ENCODE measurements at regions not wholly inside any gene's neighbourhood (a gene's known extent, or its start where the extent isn't known, plus 50 kb on each side); places are given as distances from the start of the nearest gene placed in this dataset.
"Not testable (repeated sequence)": the region's sequence is repeated elsewhere in the genome, so short reads cannot be mapped to it uniquely, and the experiment has no call there.

DNA sequence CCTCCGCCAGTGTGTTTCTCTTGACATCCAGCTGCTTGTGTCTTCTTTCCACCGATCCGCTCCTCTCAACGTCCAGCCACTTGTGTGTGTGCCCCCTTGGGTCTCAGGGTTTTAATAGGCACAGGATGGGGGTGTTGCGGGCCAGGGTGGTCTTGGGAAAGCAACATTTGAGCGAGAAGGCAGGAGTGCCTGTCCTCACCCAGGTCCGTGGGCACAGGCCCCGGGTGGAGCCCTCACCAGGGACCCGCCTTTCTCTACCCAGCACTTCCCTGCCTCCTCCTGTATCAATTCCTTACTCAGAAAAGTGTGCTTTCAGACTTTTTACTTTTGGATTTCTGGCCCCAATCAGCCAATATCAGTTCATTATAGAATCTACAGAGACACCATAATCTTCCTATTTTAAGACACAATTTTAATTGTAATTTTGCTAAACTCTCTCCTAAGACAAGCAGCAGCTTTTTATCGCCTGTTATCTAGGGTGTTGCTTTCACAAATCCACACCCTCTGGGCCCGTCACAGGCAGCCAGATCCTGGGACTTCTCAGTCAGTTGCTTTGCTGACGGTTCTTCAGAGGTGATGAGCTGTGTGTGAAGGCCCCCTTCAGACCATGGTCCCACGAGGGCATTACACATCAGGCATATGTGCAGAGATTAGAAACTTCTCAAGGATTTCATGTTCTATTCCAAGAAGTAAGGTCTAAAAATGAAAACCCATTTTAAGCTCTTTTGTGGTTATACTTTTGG, 96.0 kb upstream of the FHL2 start:
- DNase-seq (ENCODE audit: low spot score) = no peak

DNA sequence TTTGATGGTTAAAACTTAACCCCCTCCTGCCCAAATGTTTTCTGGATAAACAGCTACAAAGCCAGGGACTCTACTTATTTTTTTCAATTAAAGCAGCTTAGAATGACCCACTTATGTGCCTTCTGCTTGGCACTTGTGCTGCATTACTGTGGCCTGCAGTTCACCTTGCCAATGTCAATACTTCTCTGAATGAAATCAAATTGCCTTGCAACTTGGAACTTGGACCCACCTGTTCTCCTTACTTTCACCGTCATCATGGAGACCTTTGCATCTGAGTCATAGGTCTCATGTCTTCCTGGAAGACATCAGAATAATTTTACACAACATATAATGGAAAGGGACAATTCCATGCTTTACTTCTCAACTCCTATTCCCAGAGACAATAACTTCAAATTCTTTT, 92.1 kb upstream of the FHL2 start:
- DNase-seq (ENCODE audit: low spot score) = no peak

DNA sequence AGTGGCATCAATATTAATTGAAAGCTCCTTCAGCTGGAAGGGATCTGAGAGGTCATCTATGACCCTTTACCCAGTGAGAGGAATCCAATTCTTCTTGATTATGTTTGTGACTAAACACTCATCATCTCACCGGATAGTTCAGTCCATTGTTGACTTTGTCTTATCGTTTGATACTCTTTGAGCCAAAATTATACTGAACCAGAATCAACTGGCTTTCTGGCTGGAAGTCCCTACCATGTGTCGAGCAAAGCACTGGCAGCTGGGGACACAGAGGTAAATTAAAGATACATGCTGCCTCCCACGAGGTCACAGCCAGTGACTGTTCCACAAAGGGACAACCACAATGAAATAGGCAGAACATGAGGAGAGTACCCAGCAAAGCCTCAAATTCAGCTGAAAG, 91.4 kb upstream of the FHL2 start:
- no peak for DNase-seq (ENCODE audit: low spot score)

DNA sequence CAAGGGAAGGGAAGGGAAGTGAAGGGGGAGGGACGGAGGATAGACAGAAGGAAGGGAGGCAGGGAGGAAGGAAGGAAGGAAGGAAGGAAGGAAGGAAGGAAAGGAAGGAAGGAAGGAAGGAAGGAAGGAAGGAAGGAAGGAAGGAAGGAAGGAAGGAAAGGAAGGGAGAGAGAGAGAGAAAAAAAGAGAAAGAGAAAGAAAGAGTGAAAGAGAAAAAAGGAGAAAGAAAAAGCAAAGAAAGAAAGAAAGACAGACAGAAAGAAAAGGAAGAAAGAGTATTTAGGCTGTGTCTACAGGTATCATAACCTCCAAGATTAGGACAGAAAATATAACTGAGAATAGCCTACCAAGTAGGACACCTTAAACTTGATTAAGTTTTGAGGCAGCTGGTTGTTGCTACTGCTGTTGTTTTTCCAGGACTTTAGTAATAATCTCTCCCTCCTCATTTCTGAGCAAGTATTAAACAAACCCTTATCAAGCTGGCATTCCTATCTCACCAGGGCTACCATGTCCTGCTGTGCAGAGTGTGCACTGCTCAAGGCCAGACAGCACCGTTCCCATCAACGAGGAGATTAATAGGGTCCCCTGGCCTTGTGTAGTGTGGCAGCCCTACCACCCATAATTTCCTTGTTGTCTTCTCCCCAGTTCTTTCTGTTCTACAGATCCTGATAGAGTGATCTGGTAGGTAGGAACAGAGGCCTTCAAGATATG, 90.5 kb upstream of the FHL2 start:
- DNase-seq (ENCODE audit: low spot score) = no peak

DNA sequence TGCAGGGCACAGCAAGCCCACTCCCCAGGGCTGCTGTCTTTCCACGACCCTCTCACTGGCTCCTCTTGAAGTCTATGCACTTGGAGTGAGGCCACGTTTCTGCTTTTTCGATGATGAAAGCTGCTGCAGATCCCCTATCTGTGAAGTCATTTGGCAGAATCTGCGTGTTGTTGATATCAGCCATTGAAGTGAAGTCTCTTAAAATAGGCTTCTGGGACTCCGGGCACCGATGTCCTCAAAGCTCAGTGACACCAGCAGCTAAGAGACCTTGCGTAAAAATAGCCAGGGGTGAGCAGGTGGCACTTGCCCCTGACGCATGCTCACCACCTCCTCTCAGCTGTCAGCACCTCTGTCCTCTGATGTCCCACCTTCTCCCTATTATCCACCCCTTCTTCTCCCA, 89.4 kb upstream of the FHL2 start:
- no peak for DNase-seq (ENCODE audit: low spot score)

DNA sequence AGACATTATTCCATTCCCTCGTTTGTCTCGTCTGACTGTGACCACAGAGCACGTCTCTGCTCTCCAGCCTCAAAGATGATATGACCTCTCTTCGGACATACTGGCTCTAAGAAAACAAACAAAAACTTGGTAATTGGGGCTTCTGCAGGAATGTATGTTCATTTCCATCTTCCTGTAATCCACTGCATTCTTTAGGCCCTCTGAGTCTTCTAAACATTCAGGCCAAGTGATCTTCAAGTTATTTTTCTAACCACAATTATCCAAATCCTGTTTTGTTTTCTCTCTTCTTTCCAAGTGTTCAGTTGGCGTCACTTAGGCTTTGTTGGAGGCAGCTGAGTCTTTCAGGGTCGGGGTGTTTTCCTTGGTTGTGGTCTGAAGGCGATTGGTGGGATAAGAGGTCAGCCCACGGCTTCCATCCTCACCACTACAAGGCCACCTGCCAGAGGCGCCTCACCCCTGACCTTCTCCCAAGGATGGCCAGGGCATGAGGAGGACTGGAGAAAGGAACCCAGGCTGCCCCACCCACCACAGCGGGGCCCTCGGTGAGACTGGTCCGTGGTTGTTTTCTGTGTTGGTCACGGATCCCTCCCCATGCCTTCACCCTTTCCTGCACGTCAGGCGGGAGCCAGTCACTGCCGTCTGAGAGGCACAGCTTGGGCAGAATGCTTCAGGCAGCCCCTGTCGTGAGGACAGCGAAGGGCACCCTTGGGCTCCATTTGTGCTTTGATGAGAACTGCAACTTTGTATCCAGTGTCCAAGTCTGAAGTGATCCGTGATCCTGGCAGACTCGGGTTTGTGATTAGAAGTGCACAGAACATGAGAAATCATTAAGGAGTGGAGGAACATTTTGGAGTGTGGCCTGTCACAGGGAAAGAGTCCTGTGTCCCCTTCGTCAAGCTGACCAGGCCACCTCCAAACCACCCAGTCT, 88.6 kb upstream of the FHL2 start:
- no peak for DNase-seq (ENCODE audit: low spot score)

DNA sequence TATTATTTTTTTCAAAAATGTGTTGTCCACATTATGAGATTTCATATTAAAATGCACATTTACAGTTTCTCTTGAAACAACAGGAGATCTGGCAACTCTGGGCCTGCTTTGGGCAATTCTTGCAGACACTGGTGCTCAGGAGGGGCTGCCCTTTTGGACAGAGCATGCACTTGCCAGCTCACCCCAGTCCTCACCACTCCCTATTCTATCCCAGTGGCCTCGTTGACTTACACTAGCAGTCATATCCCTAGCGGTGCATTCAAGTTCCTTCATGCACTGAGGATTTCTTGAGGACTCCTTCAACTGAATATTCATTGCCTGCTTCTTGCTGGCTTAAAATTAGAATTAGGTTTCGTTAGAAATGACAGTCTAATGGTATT, 87.9 kb upstream of the FHL2 start:
- DNase-seq (ENCODE audit: low spot score) = no peak

DNA sequence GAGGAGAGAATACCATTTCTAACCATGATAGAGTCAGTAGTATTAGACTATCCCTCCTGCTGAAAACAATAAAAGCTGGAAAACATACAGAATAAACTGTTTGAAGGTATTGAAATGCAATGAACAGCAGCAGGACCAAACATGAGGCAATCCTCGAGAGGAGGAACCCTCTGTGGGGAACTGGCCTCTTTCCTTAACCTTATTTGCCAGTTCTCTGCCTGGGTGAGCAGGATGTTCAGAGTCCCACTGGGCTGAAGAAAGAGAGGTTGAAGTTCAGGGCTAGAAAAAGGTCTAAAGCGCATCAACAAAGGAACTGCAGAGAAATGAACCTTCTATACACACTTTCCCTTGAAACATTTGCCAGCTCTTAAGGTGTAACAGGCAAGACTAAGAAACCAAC, 79.8 kb upstream of the FHL2 start:
- no peak for DNase-seq (ENCODE audit: low spot score)

DNA sequence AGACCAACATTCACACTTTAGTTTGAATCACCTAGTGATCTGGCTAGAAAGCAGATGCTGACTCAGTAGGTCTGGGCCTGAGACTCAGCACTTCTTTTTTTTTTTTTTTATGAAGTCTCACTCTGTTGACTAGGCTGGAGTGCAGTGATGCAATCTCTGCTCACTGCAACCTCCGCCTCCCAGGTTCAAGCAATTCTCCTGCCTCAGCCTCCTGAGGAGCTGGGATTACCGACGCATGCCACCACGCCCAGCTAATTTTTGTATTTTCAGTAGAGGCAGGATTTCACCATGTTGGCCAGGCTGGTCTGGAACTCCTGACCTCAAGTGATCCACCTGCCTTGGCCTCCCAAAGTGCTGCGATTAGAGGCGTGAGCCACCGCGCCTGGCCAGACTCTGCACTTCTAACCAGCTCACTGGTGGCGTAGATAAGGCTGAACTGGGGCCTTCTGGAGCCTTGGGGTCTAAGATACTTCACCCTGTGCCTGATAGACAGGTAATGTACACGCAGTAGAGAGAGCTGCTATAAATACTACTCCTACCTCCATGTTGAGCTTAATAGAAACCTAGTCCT, 78.3 kb upstream of the FHL2 start:
- not testable (repeated sequence) for DNase-seq (ENCODE audit: low spot score)

DNA sequence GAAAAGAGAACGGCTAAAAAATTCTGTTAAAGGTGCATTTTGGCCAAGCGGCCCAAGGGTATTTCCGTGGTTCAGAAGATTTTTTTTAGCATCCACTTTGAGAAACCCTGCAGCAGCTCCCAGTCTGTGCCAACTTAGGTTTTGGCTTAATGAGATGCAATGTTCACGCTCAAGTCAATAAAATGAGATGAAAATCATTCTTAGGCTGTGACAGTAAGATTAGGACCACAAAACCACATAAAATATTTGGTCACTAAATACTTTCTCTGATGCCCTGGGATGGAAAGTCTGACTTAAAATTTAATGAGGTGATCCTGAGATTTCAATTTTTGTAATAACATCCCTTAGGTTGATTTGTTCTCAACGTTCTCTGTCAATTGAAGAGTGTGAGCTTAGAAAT, 74.2 kb upstream of the FHL2 start:
- DNase-seq (ENCODE audit: low spot score) = no peak

DNA sequence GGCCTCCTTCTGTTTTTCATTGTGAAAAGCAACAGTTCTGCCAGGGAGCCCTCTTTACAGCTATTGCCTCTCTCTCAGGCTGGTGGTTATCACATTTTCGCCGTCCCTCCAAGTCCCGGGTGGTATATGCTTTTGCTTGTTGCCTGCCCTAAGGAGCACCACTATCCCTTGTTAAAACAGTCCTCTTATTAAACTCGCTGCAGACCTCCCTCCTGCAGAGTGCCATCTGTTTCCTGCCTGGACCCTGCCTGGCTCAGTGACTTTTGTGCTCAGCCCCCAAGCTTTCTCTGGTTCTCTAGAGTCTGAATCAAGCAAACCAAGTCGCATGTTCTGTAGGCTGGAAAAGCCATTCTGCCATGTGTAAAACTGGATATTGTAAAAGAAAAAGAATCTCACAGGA, 72.1 kb upstream of the FHL2 start:
- DNase-seq (ENCODE audit: low spot score) = no peak

DNA sequence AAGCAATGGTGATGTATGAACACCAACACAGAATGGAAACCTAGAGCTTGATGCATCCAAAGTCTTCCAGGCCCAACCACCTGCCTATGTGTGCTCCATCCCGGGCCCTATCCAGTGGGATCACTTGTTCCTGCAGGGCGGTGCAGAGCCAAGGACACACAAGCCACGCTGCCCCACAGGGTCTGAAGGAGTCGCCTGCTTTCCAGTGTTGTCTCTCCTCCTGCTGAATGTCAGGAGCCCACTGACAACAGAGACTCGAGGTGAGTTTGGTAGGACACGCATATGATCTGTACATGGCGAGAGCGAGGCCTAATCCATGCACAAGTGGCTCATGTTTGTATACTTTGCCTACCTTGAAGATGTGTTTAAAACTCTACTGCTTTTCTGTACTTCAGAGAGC, 70.9 kb upstream of the FHL2 start:
- no peak for DNase-seq (ENCODE audit: low spot score)

DNA sequence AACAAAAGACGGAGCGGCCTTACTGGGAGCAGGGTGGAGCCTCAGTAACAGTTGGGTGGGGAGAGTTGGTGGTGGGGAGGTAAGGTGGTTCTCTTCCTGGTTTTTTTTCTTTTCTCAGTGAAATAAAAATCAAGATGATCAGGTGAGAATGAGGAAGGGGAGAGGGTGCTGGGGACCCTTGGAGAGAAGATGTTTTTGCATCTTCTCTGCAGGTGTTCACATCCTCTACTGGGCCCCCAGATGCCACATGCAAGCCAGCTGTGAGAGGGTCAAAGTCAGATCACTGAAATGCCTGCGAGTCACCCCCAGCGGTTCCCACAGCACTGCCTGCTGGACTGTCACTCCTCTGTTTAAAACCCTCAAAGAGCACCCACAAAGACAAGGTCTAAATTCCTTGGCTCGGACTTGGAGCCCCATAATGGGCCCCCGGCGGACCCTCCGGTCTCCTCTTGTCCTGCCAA, 69.8 kb upstream of the FHL2 start:
- DNase-seq (ENCODE audit: low spot score) = no peak

DNA sequence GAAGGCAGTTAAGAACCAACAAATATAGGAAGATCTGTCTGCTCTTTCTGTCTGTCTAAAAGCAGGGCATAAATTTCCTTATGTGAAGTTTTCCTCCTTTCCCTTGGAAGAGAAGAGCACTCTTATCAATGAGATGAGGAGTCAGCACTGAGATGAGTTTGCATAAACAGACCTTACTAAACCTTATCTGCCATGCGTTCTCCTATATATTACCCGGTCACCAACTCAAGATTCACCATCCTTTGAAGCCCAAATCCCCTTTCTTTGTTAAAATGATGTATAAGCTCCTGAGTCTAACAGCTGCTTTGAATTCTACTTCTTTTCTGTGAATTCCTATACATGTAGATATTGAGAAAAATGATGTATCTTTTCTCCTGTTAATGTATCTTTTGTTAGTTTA, 65.5 kb upstream of the FHL2 start:
- no peak for DNase-seq (ENCODE audit: low spot score)

DNA sequence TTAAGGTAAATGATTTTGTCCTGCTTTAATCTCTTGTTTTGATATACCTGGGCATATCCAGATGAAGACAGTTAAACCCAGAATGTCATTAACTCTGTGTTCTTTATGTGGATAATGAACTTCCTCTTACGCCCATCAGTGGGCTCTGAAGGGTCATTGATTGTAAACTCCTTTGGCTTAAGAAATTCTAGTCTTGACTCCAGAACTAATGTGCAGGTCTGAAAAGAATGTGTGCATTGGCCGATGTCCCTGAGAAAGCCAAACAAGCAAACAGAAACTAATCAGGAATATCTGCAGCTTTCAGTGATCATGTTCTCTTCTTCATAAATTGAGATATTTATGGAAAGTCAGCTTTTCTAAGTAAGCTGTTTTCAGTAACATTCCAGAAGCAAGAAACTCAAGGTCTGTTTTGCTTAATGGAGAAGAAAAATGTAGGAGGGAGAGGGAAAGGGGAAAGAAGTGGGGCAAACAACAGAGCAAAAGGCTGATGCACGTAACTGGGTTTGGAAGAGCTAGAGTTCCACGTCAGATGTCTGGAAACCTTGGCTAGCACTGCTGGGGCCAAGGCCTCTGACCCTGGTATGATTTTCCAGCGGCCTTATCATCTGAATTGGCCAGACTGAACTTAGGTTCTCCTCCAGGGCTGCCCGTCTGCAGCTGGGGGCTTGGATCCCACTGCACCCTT, 61.3 kb upstream of the FHL2 start:
- no peak for DNase-seq (ENCODE audit: low spot score)

DNA sequence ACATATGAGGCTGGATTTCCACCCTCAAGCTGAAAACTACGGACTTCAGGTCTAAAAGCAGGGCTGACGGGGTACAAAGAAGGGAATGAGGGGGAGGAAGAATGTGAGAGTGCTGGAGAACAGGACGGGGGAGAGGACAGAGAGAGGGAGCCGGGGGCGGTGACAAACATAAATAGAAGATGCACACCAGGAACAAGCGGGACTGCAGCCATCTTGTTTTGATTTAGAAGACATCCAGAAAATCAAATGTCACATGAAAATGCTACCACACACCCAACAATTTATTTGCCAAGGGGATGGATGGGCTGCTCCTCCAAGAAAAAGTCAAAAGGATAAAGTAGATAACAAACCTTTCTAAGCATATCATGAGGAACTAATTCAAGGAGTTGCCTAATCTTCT, 59.2 kb upstream of the FHL2 start:
- no peak for DNase-seq (ENCODE audit: low spot score)

DNA sequence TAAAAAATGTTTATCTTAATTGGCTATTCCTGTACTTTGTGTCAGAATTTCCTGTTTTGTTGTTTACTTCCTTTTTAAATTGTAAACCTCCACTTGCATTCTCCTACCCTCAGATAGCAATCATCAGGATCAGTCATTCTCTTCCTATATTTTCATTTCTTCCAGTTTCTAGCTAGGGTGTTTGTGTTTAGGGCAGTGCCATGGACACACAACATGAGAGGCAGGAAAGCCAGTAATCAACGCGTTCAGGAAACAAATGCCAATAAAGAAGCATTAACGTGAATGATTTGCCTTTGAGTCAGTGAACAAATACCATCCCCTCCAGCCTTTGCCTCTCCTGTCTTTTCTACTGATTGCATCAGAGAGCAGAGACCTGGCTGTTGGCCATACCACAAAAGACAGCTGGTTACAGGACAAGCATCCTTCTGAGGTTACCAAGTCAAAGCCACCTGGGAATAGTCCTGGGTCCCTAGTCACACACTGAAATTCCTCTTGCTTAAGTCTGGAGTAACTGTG, 56.7 kb upstream of the FHL2 start:
- no peak for DNase-seq (ENCODE audit: low spot score)

DNA sequence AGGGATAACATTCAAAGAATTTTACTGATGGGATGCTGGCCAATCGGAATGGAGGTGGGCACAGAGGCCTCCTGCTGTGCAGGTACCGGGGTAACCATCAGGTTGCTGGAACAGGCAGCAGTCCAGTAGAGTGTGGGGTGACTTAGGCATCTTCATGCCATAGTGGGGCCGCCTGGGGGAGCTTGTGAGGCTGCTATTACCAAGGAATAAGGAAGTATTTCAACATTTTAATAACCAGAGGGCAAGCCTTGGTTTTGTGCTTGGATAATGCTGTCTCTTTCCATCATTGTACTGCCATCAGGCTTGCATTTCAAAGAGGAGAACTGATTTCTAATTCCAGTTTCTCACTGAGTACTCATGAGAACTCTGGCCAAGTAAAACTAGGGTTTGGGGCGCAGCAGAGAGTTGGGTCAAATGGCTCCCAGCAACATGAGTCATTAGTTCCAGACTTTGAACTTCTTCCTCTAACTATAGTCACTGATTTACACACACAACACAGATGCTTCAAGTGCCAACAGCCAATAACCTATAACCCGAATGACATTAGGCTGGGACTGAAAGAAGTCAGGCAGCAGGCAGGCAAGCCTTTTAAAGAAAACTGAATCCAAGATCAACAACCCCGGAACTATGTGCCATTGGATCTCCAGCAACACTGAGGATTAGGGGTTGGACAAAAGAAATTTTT, 56.1 kb upstream of the FHL2 start:
- DNase-seq (ENCODE audit: low spot score) = peak; percentile 4

DNA sequence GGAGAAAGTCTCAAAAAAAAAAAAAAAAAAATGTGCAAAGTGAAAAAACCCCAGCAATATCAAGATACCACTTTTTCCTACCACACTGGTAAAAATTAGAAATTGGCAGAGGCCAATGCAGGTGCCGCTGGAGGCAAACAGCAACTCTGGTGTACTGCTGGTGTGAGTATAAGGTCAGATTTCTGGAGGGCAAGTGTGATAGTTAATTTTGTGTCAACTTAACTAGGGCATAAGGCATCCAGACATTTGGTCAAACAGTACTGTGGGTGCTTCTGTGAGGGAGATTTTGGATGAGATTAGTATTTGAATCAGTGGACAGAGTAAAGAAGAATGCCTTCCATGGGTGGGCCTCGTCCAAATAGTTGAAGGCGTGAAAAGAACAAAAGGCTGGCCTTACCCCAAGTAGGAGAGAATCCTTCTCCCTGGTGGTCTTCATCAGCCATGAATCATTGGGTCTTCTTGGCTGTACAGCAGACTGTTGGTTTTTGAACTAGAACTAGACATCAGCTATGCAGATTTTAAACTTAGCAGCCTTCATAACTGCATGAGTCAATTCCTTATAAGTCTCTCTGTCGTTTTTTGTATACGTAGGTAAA, 52.8 kb upstream of the FHL2 start:
- no peak for DNase-seq (ENCODE audit: low spot score)

DNA sequence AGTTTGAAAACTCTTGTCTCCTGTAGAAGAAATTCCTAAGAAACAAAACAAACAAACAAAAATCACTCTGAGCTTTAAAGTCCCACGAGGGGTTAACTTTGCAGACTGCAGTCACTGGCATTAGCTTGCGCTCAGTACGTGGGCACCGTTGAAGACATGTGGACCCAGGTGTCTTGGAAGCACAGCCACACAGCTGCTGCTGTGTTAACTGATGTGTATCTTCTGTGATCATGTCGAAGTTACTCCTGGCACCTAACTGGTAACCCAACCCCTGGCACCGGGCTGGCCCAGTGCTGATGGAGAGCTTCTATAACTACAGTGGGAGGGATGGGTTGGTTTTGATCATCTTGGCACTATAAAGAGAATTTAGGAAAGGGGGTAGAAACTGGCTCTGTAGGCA, 51.6 kb upstream of the FHL2 start:
- DNase-seq (ENCODE audit: low spot score) = no peak

DNA sequence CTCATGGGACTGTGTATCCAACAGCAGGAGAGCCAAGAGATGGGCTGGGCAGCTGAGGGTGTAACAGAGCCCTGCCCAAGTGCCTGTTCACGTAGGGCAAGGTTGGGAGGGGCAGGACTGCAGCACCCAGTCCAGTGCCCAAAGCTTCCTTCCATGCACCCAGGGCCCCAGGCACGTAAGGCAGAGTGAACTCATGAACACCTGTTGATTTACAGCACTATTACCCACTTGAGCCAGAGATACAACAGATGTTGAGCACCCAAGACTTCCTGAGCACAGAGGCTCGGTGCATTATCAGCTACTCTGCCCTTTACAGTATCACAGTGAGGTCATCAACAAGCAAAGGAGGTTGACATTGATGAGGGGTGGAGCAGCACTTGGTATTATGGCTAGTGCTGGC, 50.2 kb upstream of the FHL2 start:
- DNase-seq (ENCODE audit: low spot score) = no peak

Data from CD4-positive, alpha-beta T cell treated with Interleukin-15 for 4 hours (primary cell).